LNCAP (cell line): ENCODE measurements at regions not wholly inside any gene's neighbourhood (a gene's known extent, or its start where the extent isn't known, plus 50 kb on each side); places are given as distances from the start of the nearest gene placed in this dataset.

Experiments
- CTCF ChIP-seq: fragments of 450-650 bp; IDR thresholded peaks from 2 replicates; pipeline ENCODE4 v1.5.1; 2017; ENCODE audit warnings: mild to moderate bottlenecking

GRCh38 chr16:60741810-60742209 lies 1294.4 kb downstream of the CDH8 start:
- no peak for TF ChIP-seq CTCF

GRCh38 chr16:60739737-60740683 lies 1296.2 kb downstream of the CDH8 start:
- no peak for TF ChIP-seq CTCF

GRCh38 chr16:60731329-60732050 lies 1304.7 kb downstream of the CDH8 start:
- no peak for TF ChIP-seq CTCF

GRCh38 chr16:60729051-60729450 lies 1307.2 kb downstream of the CDH8 start:
- no peak for TF ChIP-seq CTCF

GRCh38 chr16:60727851-60728250 lies 1308.4 kb downstream of the CDH8 start:
- TF ChIP-seq CTCF: no peak

- TF ChIP-seq CTCF: no peak
These were observed 1316.2 kb downstream of the CDH8 start for GRCh38 chr16:60720060-60720459.

- TF ChIP-seq CTCF: no peak
These were observed 1318.4 kb downstream of the CDH8 start for GRCh38 chr16:60717808-60718207.
